ENCODE measurements at regions not wholly inside any gene's neighbourhood (a gene's known extent, or its start where the extent isn't known, plus 50 kb on each side); places are given as distances from the start of the nearest gene placed in this dataset.

- peaks cover 8% of the 10 kb centered on the region for H3K27me3 ChIP-seq (ENCODE audit: insufficient read depth, poor library complexity, severe bottlenecking)
- ATAC-seq (ENCODE audit: low read depth) (peak; percentile 30; the same call in 2 of the 3 replicates), DNase-seq (ENCODE audit: low spot score) (no peak)
- no peaks in the 10 kb centered on the region for H3K9me3 ChIP-seq (ENCODE audit: severe bottlenecking)
- H3K4me3 ChIP-seq (ENCODE audit: severe bottlenecking), result no peak overlapping the region
- TF ChIP-seq, protein P1, sequence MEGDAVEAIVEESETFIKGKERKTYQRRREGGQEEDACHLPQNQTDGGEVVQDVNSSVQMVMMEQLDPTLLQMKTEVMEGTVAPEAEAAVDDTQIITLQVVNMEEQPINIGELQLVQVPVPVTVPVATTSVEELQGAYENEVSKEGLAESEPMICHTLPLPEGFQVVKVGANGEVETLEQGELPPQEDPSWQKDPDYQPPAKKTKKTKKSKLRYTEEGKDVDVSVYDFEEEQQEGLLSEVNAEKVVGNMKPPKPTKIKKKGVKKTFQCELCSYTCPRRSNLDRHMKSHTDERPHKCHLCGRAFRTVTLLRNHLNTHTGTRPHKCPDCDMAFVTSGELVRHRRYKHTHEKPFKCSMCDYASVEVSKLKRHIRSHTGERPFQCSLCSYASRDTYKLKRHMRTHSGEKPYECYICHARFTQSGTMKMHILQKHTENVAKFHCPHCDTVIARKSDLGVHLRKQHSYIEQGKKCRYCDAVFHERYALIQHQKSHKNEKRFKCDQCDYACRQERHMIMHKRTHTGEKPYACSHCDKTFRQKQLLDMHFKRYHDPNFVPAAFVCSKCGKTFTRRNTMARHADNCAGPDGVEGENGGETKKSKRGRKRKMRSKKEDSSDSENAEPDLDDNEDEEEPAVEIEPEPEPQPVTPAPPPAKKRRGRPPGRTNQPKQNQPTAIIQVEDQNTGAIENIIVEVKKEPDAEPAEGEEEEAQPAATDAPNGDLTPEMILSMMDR (IDR thresholded peaks at IDR 0.05; ENCODE audit: poor library complexity, severe bottlenecking), result no peak
- no peaks in the 10 kb centered on the region for H3K36me3 ChIP-seq (ENCODE audit: low read depth)
- H3K4me1 ChIP-seq (ENCODE audit: insufficient read depth, poor library complexity, severe bottlenecking), result no peaks in the 10 kb centered on the region
- H3K27ac ChIP-seq (ENCODE audit: poor library complexity, severe bottlenecking), result no peak overlapping the region
These were observed 120.0 kb downstream of the S1PR1 start for GRCh38 chr1:101356604-101357443.

- Histone ChIP-seq H3K27ac (ENCODE audit: poor library complexity, severe bottlenecking) (no peak overlapping the region), H3K9me3 (ENCODE audit: severe bottlenecking) (no peaks in the 10 kb centered on the region), H3K4me3 (ENCODE audit: severe bottlenecking) (no peak overlapping the region), H3K36me3 (ENCODE audit: low read depth) (no peaks in the 10 kb centered on the region), H3K4me1 (ENCODE audit: insufficient read depth, poor library complexity, severe bottlenecking) (no peaks in the 10 kb centered on the region), H3K27me3 (ENCODE audit: insufficient read depth, poor library complexity, severe bottlenecking) (peaks cover 8% of the 10 kb centered on the region)
- DNase-seq (ENCODE audit: low spot score), result no peak
- ATAC-seq (ENCODE audit: low read depth), result peak; percentile 98
- TF ChIP-seq, protein P1 (IDR thresholded peaks at IDR 0.05; ENCODE audit: poor library complexity, severe bottlenecking), result peak; percentile 93
These were observed 120.7 kb downstream of the S1PR1 start for GRCh38 chr1:101357444-101357986.

DNA sequence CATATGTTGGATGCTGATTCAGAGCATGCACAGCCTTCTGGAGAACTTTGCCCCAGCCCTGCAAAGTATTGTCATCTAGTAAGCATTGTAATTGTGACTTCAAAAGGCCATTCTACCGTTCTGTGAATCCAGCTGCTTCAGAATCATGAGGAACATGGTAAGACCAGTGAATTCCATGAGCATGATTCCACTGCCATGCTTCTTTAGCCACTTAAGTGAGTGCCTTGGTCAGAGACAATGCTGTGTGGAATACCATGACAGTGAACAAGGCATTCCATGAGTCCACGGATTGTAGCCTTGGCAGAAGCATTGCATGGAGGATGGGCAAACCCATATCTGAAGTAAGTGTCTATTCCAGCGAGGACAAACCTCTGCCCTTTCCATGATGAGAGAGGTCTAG lies 123.7 kb downstream of the S1PR1 start:
- H3K4me1 ChIP-seq (ENCODE audit: insufficient read depth, poor library complexity, severe bottlenecking), result no peaks in the 10 kb centered on the region
- no peaks in the 10 kb centered on the region for H3K36me3 ChIP-seq (ENCODE audit: low read depth)
- no peak overlapping the region for H3K27ac ChIP-seq (ENCODE audit: poor library complexity, severe bottlenecking)
- H3K9me3 ChIP-seq (ENCODE audit: severe bottlenecking), result no peaks in the 10 kb centered on the region
- no peak overlapping the region for H3K4me3 ChIP-seq (ENCODE audit: severe bottlenecking)
- TF ChIP-seq, protein P1 (IDR thresholded peaks at IDR 0.05; ENCODE audit: poor library complexity, severe bottlenecking), result no peak
- H3K27me3 ChIP-seq (ENCODE audit: insufficient read depth, poor library complexity, severe bottlenecking), result peaks cover 8% of the 10 kb centered on the region
- ATAC-seq (ENCODE audit: low read depth) (no peak), DNase-seq (ENCODE audit: low spot score) (no peak)

- Histone ChIP-seq H3K36me3 (ENCODE audit: low read depth) (no peaks in the 10 kb centered on the region), H3K27me3 (ENCODE audit: insufficient read depth, poor library complexity, severe bottlenecking) (no peaks in the 10 kb centered on the region), H3K27ac (ENCODE audit: poor library complexity, severe bottlenecking) (no peak overlapping the region), H3K9me3 (ENCODE audit: severe bottlenecking) (no peaks in the 10 kb centered on the region), H3K4me1 (ENCODE audit: insufficient read depth, poor library complexity, severe bottlenecking) (no peaks in the 10 kb centered on the region), H3K4me3 (ENCODE audit: severe bottlenecking) (no peak overlapping the region)
- TF ChIP-seq, protein P1 (IDR thresholded peaks at IDR 0.05; ENCODE audit: poor library complexity, severe bottlenecking), result no peak
- no peak for ATAC-seq (ENCODE audit: low read depth)
- DNase-seq (ENCODE audit: low spot score), result no peak
These were observed 127.1 kb downstream of the S1PR1 start for GRCh38 chr1:101363891-101364318.
